ENCODE measurements at regions not wholly inside any gene's neighbourhood (a gene's known extent, or its start where the extent isn't known, plus 50 kb on each side); places are given as distances from the start of the nearest gene placed in this dataset.
"Not testable (repeated sequence)": the region's sequence is repeated elsewhere in the genome, so short reads cannot be mapped to it uniquely, and the experiment has no call there.

- no peak for TF ChIP-seq CTCF (IDR thresholded peaks at IDR 0.05; ENCODE audit: control insufficient read depth, insufficient read depth, low read depth, low read length, missing control alignments)
- H3K4me3 ChIP-seq (ENCODE audit: control insufficient read depth, low read depth, low read length), result no peak overlapping the region
- no peak for DNase-seq (ENCODE audit: low read depth)
Measured at GRCh38 chr10:64873959-64874358, 1352.8 kb downstream of the REEP3 start.

GRCh38 chr10:64880546-64880945, 1359.3 kb downstream of the REEP3 start:
- no peak for DNase-seq (ENCODE audit: low read depth)
- H3K4me3 ChIP-seq (ENCODE audit: control insufficient read depth, low read depth, low read length), result no peak overlapping the region
- TF ChIP-seq CTCF (IDR thresholded peaks at IDR 0.05; ENCODE audit: control insufficient read depth, insufficient read depth, low read depth, low read length, missing control alignments), result no peak

GRCh38 chr10:64881257-64881656, 1360.1 kb downstream of the REEP3 start:
- TF ChIP-seq CTCF (IDR thresholded peaks at IDR 0.05; ENCODE audit: control insufficient read depth, insufficient read depth, low read depth, low read length, missing control alignments), result no peak
- no peak for DNase-seq (ENCODE audit: low read depth)
- no peak overlapping the region for H3K4me3 ChIP-seq (ENCODE audit: control insufficient read depth, low read depth, low read length)

- no peak for DNase-seq (ENCODE audit: low read depth)
- no peak for TF ChIP-seq CTCF (IDR thresholded peaks at IDR 0.05; ENCODE audit: control insufficient read depth, insufficient read depth, low read depth, low read length, missing control alignments)
- no peak overlapping the region for H3K4me3 ChIP-seq (ENCODE audit: control insufficient read depth, low read depth, low read length)
Measured at GRCh38 chr10:64896582-64896981, 1375.4 kb downstream of the REEP3 start.

- not testable (repeated sequence) for H3K4me3 ChIP-seq (ENCODE audit: control insufficient read depth, low read depth, low read length); DNase-seq (ENCODE audit: low read depth)
Measured at GRCh38 chr10:64906311-64906710, 1385.1 kb downstream of the REEP3 start.

- not testable (repeated sequence) for H3K4me3 ChIP-seq (ENCODE audit: control insufficient read depth, low read depth, low read length); DNase-seq (ENCODE audit: low read depth)
Measured at GRCh38 chr10:64924306-64924705, 1403.1 kb downstream of the REEP3 start.

GRCh38 chr10:64952042-64952441, 1430.8 kb downstream of the REEP3 start:
- no peak for DNase-seq (ENCODE audit: low read depth)
- H3K4me3 ChIP-seq (ENCODE audit: control insufficient read depth, low read depth, low read length), result no peak overlapping the region
- no peak for TF ChIP-seq CTCF (IDR thresholded peaks at IDR 0.05; ENCODE audit: control insufficient read depth, insufficient read depth, low read depth, low read length, missing control alignments)

- TF ChIP-seq CTCF (IDR thresholded peaks at IDR 0.05; ENCODE audit: control insufficient read depth, insufficient read depth, low read depth, low read length, missing control alignments), result no peak
- no peak overlapping the region for H3K4me3 ChIP-seq (ENCODE audit: control insufficient read depth, low read depth, low read length)
- DNase-seq (ENCODE audit: low read depth), result no peak
Measured at GRCh38 chr10:64956441-64956840, 1435.2 kb downstream of the REEP3 start.

Data from AG09309 (cell line).